Upper lobe of right lung (tissue), 1 donor: ENCODE measurements at regions not wholly inside any gene's neighbourhood (a gene's known extent, or its start where the extent isn't known, plus 50 kb on each side); places are given as distances from the start of the nearest gene placed in this dataset.
"Not testable (repeated sequence)": the region's sequence is repeated elsewhere in the genome, so short reads cannot be mapped to it uniquely, and the experiment has no call there.

ENCODE experiments used
- ATAC-seq: fragments of 200-7000 bp; cut with Tn5 transposase; one replicate; pipeline ENCODE4 v1.9.1; 2020; ENCODE audit warnings: mild to moderate bottlenecking, moderate library complexity
- DNase-seq: peaks from one replicate; pipeline ENCODE4 v3.0.0-alpha.2; 2020
- H3K27ac ChIP-seq: fragments of 200-600 bp; one replicate; pipeline ENCODE4 v1.8.0; 2022
- H3K27me3 ChIP-seq: fragments of 200-600 bp; one replicate; pipeline ENCODE4 v1.8.0; 2022; ENCODE audit warnings: mild to moderate bottlenecking
- H3K36me3 ChIP-seq: fragments of 200-600 bp; one replicate; pipeline ENCODE4 v1.8.0; 2022
- H3K4me1 ChIP-seq: fragments of 200-600 bp; one replicate; pipeline ENCODE4 v1.8.0; 2022
- H3K4me3 ChIP-seq: fragments of 200-600 bp; one replicate; pipeline ENCODE4 v1.8.0; 2022; ENCODE audit warnings: mild to moderate bottlenecking
- H3K9me3 ChIP-seq: fragments of 200-600 bp; one replicate; pipeline ENCODE4 v1.8.0; 2022
- intact Hi-C: fragments of 100-400 bp; cut with DNase I; formaldehyde crosslinking; loops from one replicate; pipeline ENCODE4 v1.11.0; 2022
- TF ChIP-seq, protein P1 (sequence below): fragments of 200-600 bp; IDR thresholded peaks from one replicate; pipeline ENCODE4 v1.8.0; 2022; ENCODE audit warnings: antibody characterized with exemption
- donor health status: DM: no; HTN: yes; CAD: no; lungs with severe emphysema.

DNA sequence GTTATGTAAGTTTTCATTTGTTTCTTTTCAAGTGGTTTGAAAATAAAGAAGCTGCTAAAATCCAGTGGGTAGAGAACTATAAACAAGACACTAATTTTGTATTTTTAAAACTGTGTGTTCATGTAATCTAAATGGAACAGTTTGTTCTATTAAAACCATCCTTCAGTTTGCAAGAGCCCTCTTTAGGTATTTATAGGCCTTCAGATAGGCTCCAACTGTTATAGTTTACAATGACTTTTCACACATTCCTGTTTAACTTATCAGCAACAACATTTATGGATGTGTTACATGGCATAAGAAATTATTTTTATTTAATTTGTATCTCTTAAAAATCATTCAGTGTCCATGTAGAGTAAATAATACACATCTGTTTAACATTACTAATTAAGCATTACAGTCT is 126.7 kb upstream of the SLCO6A1 start:
- no peak for DNase-seq
- no peaks in the 10 kb centered on the region for H3K9me3 ChIP-seq
- TF ChIP-seq, protein P1, sequence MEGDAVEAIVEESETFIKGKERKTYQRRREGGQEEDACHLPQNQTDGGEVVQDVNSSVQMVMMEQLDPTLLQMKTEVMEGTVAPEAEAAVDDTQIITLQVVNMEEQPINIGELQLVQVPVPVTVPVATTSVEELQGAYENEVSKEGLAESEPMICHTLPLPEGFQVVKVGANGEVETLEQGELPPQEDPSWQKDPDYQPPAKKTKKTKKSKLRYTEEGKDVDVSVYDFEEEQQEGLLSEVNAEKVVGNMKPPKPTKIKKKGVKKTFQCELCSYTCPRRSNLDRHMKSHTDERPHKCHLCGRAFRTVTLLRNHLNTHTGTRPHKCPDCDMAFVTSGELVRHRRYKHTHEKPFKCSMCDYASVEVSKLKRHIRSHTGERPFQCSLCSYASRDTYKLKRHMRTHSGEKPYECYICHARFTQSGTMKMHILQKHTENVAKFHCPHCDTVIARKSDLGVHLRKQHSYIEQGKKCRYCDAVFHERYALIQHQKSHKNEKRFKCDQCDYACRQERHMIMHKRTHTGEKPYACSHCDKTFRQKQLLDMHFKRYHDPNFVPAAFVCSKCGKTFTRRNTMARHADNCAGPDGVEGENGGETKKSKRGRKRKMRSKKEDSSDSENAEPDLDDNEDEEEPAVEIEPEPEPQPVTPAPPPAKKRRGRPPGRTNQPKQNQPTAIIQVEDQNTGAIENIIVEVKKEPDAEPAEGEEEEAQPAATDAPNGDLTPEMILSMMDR = no peak
- no peaks in the 10 kb centered on the region for H3K4me1 ChIP-seq
- H3K36me3 ChIP-seq = no peaks in the 10 kb centered on the region
- no peak overlapping the region for H3K4me3 ChIP-seq
- no peaks in the 10 kb centered on the region for H3K27me3 ChIP-seq
- ATAC-seq = no peak
- H3K27ac ChIP-seq = no peak overlapping the region
- intact Hi-C loops = no loop called here

DNA sequence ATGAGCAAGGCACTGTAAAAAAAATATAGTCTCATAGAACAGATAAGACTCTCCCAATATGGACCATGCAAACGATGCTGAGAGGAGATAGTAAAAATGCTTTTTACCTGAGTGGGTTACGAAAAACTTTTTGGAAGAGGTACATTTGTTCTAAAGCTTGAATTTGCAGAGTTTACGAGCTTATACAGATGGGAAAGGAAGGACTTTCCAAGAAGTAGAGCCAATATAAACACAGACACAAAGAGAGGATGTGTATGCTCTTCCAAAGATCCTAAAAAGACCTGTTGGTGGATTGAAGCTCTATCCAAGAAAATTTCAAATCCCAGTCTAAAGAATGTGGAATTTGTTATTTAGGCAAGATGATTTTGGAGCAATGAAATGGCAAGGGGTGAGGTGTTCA is 127.1 kb upstream of the SLCO6A1 start:
- ATAC-seq = no peak
- Histone ChIP-seq H3K27ac (no peak overlapping the region), H3K36me3 (no peaks in the 10 kb centered on the region), H3K27me3 (no peaks in the 10 kb centered on the region), H3K9me3 (no peaks in the 10 kb centered on the region), H3K4me3 (no peak overlapping the region), H3K4me1 (no peaks in the 10 kb centered on the region)
- no peak for DNase-seq
- TF ChIP-seq, protein P1 = no peak
- intact Hi-C loops = no loop called here

DNA sequence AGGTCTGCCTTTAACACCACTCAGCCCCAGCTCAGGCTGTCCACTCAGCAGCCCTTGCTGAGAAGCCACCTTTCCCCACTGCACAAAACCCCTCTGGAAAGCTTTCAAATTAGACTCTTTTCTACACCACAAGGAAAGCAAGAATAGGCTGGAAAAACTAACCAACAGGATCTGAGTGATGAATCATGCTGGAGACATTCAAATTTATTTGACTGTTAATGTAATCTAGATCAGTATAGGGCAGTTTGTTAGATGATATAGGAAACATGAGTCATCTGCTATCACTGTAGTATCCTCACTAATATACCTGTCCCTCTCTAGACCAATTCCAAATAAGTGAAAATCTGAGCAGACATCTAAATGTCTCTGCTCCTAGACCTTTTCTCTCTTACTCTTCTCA is 127.8 kb upstream of the PAM start:
- TF ChIP-seq, protein P1 = no peak
- Histone ChIP-seq H3K4me1 (no peaks in the 10 kb centered on the region), H3K27me3 (no peaks in the 10 kb centered on the region), H3K27ac (no peak overlapping the region), H3K4me3 (no peak overlapping the region), H3K36me3 (no peaks in the 10 kb centered on the region), H3K9me3 (no peaks in the 10 kb centered on the region)
- ATAC-seq = no peak
- DNase-seq = no peak
- intact Hi-C loops = no loop called here

DNA sequence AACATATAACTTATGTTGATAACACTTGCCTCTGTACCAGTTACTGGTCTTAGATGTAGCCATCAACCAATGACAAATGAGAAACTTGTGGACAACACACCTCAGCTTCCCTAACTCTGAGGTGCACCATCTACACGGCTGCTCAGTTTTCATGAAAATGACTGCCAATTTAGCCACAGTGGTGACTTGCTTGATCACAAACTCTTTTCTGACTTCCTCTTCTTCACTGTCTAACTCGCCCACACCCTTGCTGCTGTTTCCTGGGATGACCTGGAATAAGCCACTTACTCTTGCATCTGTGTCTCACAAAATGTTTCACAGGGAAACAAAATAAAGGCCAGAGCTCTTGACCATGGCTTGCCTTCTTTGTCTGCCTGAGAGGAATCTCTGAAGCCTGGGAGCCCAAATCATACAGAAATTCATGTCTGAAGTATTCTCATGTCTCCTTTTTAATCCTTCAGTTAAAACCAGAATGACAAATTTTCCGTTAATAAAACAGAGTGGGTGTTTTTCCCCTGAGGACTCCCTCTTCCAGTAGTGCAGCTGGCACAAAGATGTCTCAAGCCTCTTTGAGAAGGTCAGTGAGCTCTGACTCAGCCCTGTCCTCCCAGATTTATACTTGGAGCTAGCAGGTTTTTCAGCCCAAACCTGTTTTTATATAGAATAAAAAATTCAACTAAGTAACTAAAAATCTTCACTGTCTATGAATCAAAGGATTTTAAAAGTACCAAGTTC is 126.5 kb upstream of the PAM start:
- Histone ChIP-seq H3K4me3 (no peak overlapping the region), H3K36me3 (no peaks in the 10 kb centered on the region), H3K4me1 (no peaks in the 10 kb centered on the region), H3K27ac (no peak overlapping the region), H3K9me3 (peaks cover 1% of the 10 kb centered on the region), H3K27me3 (no peaks in the 10 kb centered on the region)
- intact Hi-C loops = no loop called here
- TF ChIP-seq, protein P1 = no peak
- DNase-seq (no peak), ATAC-seq (peak; percentile 37)

DNA sequence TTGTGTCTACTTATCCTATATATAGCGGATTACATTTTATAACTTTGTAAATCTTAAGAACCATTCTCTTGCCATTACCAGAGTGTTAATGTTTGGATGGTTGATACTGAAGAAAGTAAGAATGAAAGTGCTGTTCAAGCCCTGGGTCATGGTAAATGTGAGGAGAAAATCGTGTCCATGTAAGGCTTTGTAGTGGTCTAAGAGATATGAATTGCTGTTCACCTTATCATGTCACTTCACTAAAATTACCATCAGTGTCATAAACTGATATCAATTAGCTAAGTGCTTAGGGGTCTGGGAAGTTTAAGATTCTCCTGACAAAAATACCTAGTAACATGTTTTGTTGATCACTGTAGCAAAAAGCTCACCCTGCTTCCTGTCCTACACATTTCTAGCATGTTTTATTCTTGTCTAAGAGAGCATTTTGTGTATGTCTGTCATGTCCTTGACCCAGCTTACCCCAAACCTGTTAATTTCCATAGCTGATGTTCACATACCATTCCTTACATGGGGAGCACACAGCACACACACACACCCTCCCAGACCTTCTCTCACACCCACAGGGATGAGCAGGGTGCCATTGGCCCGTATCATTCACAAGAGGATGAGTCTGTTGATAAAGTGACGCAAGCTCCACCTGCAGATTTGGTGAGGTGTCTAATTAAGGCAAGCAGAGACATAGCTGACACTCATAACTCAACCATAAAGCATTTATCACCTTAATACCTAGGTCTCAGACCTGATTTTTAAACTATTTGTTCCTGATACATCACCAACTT is 125.1 kb upstream of the PAM start:
- TF ChIP-seq, protein P1 = no peak
- H3K27ac ChIP-seq = no peak overlapping the region
- no peaks in the 10 kb centered on the region for H3K27me3 ChIP-seq
- ATAC-seq (no peak), DNase-seq (no peak)
- H3K4me1 ChIP-seq = no peaks in the 10 kb centered on the region
- no peaks in the 10 kb centered on the region for H3K36me3 ChIP-seq
- no peak overlapping the region for H3K4me3 ChIP-seq
- peaks cover 5% of the 10 kb centered on the region for H3K9me3 ChIP-seq
- intact Hi-C loops = no loop called here

DNA sequence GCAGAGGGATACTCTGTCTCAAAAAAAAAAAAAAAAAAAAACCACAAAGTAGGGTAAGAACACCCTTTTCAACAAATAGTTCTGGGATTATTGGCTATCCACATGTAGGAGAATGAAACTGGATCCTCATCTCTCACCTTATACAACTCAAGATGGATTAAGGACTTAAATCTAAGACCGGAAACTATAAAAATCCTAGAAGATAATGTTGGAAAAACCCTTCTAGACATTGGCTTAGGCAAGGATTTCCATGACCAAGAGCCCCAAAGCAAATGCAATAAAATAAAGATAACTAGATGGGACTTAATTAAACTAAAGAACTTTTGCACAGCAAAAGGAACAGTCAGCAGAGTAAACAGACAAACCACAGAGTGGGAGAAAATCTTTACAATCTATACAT is 119.7 kb upstream of the PAM start:
- ATAC-seq, H3K36me3 ChIP-seq, H3K27me3 ChIP-seq, H3K4me3 ChIP-seq, DNase-seq, H3K9me3 ChIP-seq, H3K4me1 ChIP-seq, H3K27ac ChIP-seq, intact Hi-C loops: not testable (repeated sequence)
